GM18861 (cell line): ENCODE measurements at regions not wholly inside any gene's neighbourhood (a gene's known extent, or its start where the extent isn't known, plus 50 kb on each side); places are given as distances from the start of the nearest gene placed in this dataset.

Source experiments
- ATAC-seq: cut with Tn5 transposase; IDR thresholded peaks from one replicate; pipeline ENCODE4 v1.9.1; 2021; ENCODE audit not compliant: unreplicated experiment

DNA sequence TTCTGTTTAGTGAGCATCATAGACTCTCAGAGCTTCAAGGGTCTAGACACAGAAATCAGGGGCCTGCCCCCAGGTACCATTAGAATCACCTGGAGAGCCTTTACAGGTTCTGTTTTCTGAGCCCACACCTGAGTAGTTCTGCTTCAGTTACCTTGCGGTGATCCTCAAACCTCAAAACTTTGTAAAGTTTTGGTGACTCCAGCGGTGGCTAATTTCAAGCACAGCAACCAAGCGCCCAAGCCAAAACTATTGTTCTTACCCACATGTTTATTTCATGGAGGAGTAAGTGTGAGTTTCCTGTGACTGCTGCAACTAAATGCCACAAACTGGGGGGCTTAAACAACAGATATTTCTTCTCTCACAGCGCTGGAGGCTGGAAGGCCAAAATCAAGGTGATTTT lies 108.9 kb downstream of the FOXD1 start:
- ATAC-seq, result no peak

DNA sequence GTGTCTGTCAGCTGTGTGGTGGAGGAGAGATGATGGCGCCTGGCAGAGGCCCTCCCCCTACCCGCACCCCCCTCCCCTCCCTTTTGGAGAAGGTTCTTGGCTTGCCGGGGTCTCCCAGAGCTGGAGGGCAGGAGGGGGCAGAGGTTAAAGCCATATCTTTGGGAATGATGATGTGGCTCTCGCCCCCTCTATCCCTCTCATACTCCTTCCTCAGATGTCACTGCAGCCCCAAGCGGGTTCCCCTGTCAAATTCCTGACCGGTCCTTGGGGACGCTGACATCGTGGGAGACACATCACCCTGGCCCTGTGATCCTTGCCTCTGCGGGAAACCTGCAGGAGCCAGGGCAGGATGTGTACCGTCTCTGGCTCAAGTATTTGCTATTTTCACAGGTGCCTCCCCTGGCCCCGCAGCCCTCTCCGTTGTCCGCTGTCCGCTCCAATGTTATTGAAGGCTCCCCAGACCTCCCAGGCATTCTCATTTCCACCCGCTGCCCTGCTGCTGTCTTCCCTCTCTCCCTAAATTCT lies 109.5 kb downstream of the FOXD1 start:
- no peak for ATAC-seq

DNA sequence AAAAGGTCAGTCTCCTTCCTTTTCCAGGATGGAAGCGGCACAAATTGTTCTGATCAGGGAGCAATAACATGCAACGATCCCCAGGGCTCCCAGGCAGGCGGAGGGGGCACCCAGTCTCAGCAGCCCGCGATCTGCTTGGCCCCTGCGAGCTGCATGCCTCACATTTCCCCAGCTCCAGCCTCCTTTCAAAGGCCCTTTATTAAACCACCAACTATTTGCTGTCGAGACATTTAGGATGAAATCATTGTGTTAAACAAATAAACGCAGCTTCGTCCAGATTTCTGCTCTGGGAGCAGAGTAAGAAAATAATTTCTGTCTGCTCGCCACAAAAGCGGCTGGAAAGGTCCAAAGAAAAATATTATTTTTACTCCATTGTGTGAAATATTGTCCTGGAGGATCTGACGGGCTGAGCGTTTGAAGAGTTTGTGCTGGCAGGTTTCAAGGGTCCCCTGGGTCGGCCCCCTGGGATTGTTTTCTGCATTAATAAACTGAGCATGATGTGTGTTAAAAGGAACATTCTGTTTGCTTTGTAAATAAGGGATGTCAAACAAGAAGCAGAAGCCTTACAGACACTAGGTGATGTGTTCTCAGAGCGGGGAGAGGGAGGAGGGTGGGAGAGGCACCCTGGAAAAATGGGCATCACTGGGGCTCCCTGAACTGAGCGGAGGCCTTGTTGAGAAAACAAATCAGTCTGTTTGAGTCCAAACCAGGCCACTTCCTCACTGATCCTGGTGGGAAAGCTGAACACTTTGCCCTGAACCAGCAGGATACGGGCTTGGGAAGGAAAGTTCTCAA lies 110.1 kb downstream of the FOXD1 start:
- ATAC-seq, result no peak

DNA sequence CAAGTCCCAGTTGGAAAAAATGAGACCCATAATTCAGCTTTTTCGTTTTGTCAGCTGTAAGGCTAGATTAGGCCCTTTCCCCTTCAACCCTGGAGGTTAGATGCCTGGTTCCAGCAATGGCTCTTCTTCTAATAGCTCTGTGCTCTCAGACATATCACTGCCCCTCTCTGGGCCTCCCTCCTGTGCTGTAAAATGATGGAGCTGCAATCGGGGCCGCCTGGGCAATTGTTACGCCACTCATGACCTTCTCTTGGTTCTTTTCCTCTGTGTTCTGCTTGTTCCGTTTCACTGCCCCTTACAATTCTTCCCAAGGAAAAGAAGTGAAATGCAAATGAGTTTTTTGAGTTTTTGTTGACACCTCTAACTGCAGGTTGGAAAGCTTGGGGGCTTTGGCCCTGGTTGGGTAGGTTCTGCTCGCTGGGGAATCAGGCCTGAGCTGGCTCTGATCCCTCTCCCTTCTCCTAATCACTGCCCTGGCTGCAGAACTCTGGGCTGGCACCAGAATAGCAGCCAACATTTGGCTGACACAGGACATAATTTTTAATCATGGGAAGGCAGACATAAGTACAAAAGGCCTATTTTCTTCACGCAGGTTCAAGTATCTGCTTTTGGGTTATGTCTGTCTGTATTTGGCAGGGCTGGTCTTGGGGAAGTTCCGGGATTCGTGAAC lies 110.9 kb downstream of the FOXD1 start:
- ATAC-seq, result no peak

DNA sequence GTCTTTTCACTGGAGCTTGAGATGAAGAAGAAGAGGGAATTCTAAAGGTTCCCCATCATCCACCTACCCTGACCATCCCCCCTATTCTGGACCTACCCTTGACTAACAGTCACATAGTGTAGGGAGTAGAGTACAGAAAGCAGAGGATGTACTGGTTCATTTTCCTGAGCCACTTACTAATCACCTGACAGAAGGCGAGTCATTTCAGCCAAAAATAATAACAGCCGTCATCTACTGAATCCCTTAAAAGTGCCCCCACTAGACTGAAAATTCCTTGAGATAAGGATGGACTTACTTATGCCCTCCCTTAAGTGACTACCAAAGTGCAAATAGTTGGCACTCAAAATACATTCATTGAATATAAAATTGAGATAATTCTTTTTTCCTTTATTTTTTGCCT lies 112.2 kb downstream of the FOXD1 start:
- ATAC-seq, result no peak

DNA sequence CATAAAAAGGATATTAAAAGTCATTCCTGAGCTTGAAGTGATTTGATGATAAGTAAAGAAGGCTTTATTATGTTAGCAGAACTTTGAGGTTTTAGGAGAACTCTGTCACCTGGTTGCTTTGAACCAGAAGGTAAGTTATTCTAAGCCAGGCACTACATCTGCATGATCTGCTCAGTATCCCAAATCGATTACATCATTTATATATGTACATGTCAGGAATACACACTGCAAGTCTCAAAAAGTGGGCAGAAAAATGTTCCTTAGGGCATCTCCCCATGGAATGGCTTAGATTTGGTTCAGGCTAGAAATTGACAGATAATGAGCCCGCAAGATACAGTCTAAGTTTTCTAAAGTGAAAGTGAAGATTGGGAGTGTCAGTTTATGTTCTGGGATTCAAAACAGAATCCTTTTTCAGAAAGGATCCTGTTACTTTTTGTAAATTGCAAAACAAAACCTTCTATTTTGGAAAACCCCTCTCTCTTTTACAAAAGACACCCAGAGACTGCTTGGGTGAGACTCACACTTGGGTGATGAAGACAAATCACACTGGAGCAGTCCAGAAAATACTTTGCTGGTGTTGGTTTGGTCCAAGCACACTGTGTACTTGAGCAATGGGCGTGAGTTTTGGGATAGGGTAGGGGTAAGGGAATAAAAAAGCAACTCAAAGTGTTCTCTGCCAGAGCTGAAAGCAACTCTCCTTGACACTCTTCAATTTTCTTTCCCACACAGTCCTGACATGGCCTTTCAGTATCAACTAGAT lies 114.5 kb downstream of the FOXD1 start:
- ATAC-seq, result no peak

DNA sequence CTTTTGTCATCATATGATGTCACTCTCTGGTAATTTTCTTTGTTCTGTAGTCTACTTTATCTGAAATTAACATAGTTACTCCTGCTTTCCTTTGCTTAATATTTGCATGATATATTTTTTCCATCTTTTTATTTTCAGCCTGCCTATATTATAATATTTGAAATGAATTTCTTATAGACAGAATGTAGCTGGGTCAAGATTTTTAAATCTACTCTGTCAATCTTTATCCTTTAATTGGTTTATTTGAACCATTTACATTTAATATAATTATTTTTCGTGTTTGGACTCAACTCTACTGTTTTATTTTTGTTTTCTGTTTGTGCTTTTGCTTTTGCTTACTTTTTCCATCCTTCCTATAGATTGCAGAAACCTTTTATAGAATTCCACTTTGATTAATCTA lies 118.0 kb downstream of the FOXD1 start:
- no peak for ATAC-seq

DNA sequence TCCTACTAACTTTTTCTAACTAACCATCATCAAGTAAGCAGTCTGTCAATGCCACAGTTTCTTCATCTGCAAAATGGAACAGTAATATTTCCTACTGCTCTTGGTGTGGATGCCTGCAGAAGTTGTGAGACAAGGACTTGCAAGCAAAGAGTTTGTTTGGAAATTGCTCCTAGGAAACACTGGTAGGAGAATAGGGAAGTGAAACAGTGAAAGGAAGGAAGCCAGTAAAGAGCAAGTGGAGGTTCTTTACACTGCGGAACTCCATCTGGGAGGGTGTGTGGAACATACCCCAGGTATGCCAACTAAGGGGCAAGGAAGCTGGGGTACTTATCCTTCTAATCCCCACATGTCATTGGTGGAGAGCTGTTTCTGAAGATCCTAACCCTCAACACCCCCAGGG lies 119.9 kb downstream of the FOXD1 start:
- no peak for ATAC-seq

DNA sequence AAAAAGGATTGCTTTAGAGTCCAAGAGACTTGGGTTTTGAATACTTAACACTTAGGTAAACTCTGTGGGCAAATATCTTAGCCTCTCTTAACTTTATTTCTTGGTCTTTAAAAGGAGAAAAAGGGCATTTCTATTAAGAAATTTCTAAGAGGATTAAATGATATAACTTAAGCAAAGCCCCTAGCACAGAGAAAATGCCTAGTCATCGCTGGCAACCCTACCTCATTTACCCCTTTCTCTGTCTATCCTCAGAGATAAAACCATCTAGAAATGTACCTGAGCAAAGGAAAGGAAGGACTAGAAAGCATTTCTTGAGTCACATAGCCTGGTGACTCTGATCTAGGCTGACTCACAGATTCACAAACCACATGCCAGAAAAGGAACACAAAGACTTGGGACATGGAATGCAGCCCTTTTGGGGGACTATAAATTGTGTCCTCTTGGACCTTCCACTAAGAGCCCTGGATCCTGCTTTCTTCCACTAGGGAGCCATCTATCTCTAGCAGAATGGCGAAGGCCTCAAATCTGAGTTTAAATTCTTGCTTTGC lies 120.6 kb downstream of the FOXD1 start:
- no peak for ATAC-seq

DNA sequence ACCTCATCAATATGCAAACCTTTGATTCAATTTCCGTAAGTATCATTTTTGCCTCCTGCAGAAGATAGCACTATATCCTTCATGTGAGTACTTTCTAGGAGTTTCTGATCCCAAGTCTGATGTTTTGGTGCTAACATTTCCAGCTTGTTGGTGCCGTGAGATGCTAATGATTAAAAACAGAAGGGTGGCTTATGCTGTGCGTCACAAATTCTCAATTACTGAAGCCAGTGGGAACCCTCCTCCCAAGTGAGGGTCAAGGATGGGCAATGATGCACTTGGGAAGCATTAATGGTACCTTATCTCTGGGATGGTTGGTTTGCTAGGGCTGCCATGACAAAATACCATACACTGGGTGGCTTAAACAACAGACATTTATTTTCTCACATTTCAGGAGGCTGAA lies 123.0 kb downstream of the FOXD1 start:
- ATAC-seq, result no peak

DNA sequence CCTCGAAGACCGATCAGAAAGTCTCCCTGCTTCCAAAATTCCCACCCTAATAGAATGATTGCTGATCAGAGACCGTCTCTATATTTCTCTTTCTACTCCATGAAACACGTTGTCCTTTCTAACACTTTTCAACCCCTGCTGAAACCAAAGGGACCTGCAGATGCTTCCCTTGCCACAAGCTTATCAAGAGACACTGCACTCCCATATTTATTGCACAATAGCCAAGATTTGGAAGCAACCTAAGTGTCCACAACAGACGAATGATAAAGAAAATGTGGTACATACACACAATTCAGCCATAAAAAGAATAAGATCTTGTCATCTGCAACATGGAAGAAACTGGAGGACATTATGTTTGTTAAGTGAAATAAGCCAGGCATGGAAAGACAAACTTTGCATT lies 125.1 kb downstream of the FOXD1 start:
- no peak for ATAC-seq

DNA sequence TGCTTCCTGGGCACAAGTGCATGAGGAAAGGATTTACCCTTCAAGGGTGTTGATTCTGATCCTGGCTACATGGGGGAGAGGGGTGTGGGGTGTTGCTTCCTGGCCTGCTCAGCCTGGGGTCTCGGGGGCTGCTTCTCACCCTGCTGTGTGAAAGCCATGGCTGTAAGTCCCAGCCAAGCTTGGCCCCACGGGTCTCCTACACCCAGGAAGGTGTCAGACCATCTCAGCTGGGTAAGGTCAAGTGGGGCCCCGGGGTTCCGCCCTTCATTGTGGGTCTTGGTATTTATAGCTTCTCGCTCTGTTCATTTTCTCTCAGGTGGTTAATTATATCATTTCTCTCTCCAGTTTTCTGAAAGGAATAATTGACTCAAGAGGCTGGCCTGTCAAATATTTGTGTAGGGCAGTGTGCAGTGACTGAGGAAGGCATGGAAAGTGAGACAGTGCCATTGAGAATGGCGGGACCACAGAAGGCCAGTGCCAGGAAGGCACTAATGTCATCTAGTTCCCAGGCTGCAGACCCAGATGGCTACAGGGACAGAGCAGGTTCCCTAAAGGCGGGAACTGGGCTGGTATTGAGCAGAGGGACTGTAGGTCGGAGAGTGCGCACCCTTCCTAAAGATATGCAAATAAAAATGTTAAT lies 126.0 kb downstream of the FOXD1 start:
- ATAC-seq, result no peak

DNA sequence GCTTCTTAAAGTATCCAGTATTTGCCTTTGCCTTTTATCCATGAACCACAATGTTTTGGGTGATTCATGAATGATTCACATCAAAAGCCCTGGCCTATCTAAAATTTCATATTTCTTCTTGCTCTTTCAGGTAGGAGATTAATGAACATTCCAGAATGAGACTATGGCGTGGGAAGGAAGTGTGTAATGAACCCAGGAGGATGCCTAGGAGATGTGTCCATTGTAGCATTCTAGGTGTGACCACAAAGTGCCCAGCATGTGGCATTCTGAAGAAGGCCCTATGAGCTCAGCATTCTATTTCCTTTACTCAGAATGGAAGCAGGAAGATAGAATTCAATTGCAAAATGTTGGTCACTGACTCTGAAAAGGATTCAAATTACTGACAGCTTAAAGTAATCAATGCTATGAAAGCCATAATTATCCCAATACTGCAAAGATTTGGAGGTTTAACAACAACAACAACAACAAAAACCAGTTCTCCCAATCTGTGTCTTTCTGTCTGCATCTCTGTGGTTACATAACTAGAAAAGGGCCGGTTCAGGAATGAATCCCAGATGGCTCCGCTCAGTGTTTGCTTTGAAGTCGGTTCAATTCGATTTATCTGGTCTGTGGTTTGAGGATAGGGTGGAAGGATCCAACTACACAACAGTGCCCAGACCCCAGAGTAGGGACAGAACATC lies 126.7 kb downstream of the FOXD1 start:
- ATAC-seq, result no peak

DNA sequence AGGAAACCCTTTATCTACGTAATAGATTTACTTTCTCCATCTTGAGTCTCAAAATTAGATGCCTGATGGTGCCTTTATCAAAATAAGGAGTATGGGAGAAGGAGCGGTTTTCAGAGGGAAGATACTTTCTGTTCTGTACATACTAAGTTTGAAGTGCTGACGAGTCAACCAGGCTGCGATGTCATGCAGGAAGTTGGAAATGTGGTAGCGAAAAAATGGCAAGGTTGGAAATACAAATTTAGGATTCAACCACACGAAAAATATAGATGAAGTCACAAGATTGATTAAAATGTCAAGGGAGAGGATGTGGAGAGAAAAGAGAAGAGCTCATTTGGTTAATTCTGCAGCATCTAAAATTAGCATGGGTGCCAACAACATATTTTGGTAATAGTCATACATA lies 129.5 kb downstream of the FOXD1 start:
- ATAC-seq, result no peak

DNA sequence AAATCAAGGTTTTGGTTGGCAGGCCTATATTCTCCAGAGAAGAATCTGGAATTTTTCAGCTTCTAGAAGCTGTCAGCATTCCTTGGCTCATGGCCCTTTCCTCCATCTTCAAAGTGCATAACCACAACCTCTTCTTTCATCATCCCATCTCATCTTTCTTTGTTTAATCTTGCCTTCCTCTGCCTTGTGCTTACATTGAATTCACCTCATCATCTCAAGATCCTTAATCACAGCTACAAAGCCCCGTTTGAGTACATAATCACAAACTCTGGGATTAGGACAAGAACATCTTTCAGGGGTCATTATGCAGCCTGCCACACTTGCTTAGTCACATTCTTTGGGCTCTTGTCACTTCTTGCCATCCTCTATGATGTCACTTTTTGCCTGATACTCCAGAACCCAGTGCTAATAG lies 130.3 kb downstream of the FOXD1 start:
- no peak for ATAC-seq

DNA sequence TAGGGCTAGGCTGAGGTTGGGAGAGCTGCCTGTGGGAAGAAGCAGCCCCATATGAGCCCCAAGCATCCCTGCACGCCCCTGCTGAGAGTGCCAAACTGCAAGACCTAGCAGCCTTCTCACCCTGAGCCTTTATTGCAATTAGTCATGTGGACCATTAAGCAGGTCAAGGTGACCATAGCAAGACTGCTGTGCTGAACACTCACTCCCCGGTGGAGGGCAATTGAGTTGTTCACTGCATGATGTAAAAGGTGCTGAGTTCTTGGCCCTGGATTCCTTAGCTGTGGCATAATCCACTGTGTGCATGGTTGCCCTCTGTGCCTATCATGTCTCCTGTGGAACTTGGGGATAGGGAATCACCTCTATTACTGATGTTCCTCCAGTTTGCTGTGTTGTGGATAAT lies 131.1 kb downstream of the FOXD1 start:
- no peak for ATAC-seq

DNA sequence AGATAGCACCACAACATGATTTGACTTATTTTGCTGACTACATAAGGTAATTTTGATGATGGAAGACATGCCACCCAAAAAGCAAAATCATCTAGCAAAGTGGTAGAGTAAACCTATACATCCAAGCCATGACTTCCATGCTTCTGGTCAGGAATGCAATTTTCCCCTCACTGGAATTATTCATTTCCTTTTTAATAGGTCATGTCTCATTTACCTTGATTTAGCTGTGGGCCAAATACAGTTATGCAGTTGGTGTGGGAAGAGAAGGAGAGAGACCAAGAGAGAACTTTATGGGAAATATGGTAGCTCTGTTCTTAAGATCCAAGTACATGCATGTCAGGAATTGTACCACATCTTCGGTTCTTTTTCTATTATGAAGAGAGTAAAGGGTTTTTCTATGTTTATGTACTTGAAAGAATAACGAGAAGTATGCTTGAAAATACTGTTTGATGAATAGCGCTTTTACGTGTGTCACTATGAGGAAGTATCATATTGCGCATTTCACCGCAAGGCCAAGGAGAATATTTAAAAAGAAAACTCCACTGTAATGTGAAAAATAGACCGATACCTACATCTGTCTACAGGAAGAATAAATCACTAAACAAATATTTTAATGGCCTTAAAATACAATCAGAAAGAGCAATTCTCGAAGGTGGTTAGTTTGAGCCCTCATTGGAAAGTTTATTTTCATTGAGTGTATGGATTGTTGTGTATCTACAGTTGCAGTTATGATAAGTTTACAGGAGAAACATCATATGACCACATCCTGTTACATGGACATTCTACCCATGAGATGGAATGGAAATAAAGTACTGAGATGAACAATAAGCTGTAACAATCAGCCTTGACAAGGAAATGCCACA lies 134.0 kb downstream of the FOXD1 start:
- ATAC-seq, result no peak

DNA sequence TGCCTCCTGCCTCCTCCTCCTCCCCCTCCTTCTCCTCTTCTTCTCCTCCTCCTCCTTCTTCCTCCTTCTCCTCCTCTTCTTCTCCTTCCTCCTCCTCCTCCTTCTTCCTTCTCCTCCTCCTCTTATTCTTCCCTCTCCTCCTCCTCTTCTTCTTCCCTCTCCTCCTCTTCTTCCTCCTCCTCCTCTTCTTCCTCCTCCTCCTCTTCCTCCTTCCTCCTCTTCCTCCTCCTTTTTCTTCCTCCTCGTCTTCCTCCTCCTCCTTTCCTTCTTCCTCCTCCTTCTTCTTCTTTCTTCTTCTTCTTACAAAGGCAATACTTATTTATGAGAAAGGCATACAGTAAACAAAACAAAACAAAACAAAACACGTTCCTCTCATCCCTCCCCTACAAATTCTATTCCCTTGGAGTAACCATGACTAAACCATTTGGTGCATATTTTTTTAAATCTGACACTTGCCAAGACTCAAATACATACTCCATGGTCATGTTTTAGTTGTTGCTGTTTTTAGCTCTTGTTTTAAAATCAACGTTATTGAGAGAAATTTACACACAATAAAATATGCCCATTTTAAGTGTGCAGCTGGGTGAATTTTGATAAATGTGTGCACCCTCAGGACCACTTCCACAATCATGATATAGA lies 135.6 kb downstream of the FOXD1 start:
- no peak for ATAC-seq
